ENCODE measurements at regions not wholly inside any gene's neighbourhood (a gene's known extent, or its start where the extent isn't known, plus 50 kb on each side); places are given as distances from the start of the nearest gene placed in this dataset.

GRCh38 chr15:26243382-26243781, 380.3 kb upstream of the ATP10A start:
- no peak for DNase-seq
- no peaks in the 10 kb centered on the region for H3K36me3 ChIP-seq (ENCODE audit: low read depth)
- no peaks in the 10 kb centered on the region for H3K4me1 ChIP-seq (replicated peaks; ENCODE audit: insufficient read depth)
- H3F3A ChIP-seq (ENCODE audit: insufficient read depth, low read depth): no peaks in the 10 kb centered on the region
- H3K79me2 ChIP-seq (ENCODE audit: low read depth): no peaks in the 10 kb centered on the region
- H2AFZ ChIP-seq: no peak overlapping the region
- BruUV-seq (replicated peaks): no TSS peak
- CTCF ChIA-PET: no interaction called here
- POLR2A ChIA-PET (ENCODE audit: unreplicated experiment): no interaction called here
- no peaks in the 10 kb centered on the region for H4K20me1 ChIP-seq (ENCODE audit: insufficient read depth)
- no peak overlapping the region for H3K27ac ChIP-seq
- no peak overlapping the region for H3K4me2 ChIP-seq
- no peak overlapping the region for H3K4me3 ChIP-seq
- no peaks in the 10 kb centered on the region; the same call in 1 of the 2 replicates for H3K27me3 ChIP-seq (ENCODE audit: insufficient read depth, low read depth)
- TF ChIP-seq CTCF (conservative IDR thresholded peaks at IDR 0.05) (no peak), EZH2 (IDR thresholded peaks at IDR 0.05; ENCODE audit: low read depth) (no peak)
- intact Hi-C loops (cut with micrococcal nuclease; ENCODE audit: unreplicated experiment): no loop called here
- no peaks in the 10 kb centered on the region; the same call in 1 of the 2 replicates for H3K9me2 ChIP-seq (ENCODE audit: insufficient read depth)
- H3K9me3 ChIP-seq (ENCODE audit: insufficient read depth, low read depth): no peaks in the 10 kb centered on the region

GRCh38 chr15:26242565-26243071, 379.5 kb upstream of the ATP10A start:
- no peaks in the 10 kb centered on the region for H3K9me3 ChIP-seq (ENCODE audit: insufficient read depth, low read depth)

GRCh38 chr15:26235864-26236263, 372.7 kb upstream of the ATP10A start:
- TF ChIP-seq EZH2 (IDR thresholded peaks at IDR 0.05; ENCODE audit: low read depth): no peak
- no peak for TF ChIP-seq CTCF (conservative IDR thresholded peaks at IDR 0.05)

More at GRCh38 chr15:26242565-26243071, 379.5 kb upstream of the ATP10A start:
- no peak for TF ChIP-seq EZH2 (IDR thresholded peaks at IDR 0.05; ENCODE audit: low read depth)
- no peak for TF ChIP-seq CTCF (conservative IDR thresholded peaks at IDR 0.05)
- H4K20me1 ChIP-seq (ENCODE audit: insufficient read depth): no peaks in the 10 kb centered on the region
- ChIA-PET POLR2A (ENCODE audit: unreplicated experiment) (no interaction called here), CTCF (no interaction called here)
- H3K4me3 ChIP-seq: no peak overlapping the region
- H3K4me1 ChIP-seq (replicated peaks; ENCODE audit: insufficient read depth): no peaks in the 10 kb centered on the region
- H3F3A ChIP-seq (ENCODE audit: insufficient read depth, low read depth): no peaks in the 10 kb centered on the region
- no peak overlapping the region for H3K27ac ChIP-seq
- no peaks in the 10 kb centered on the region for H3K9me2 ChIP-seq (ENCODE audit: insufficient read depth)
- no peaks in the 10 kb centered on the region for H3K79me2 ChIP-seq (ENCODE audit: low read depth)
- no peaks in the 10 kb centered on the region for H3K36me3 ChIP-seq (ENCODE audit: low read depth)
- H3K27me3 ChIP-seq (ENCODE audit: insufficient read depth, low read depth): no peaks in the 10 kb centered on the region; the same call in 1 of the 2 replicates
- DNase-seq: no peak
- BruUV-seq (replicated peaks): no TSS peak
- intact Hi-C loops (cut with micrococcal nuclease; ENCODE audit: unreplicated experiment): no loop called here
- H3K4me2 ChIP-seq: no peak overlapping the region
- H2AFZ ChIP-seq: no peak overlapping the region

More at GRCh38 chr15:26235864-26236263, 372.7 kb upstream of the ATP10A start:
- H3K9me2 ChIP-seq (ENCODE audit: insufficient read depth): no peaks in the 10 kb centered on the region
- no peak overlapping the region for H2AFZ ChIP-seq
- no peaks in the 10 kb centered on the region for H3K27me3 ChIP-seq (ENCODE audit: insufficient read depth, low read depth)
- H3K9me3 ChIP-seq (ENCODE audit: insufficient read depth, low read depth): no peaks in the 10 kb centered on the region
- no peak overlapping the region for H3K4me2 ChIP-seq
- CTCF ChIA-PET: no interaction called here
- no peaks in the 10 kb centered on the region for H3K79me2 ChIP-seq (ENCODE audit: low read depth)
- H4K20me1 ChIP-seq (ENCODE audit: insufficient read depth): no peaks in the 10 kb centered on the region
- intact Hi-C loops (cut with micrococcal nuclease; ENCODE audit: unreplicated experiment): no loop called here
- no TSS peak for BruUV-seq (replicated peaks)
- no peaks in the 10 kb centered on the region for H3K36me3 ChIP-seq (ENCODE audit: low read depth)
- H3F3A ChIP-seq (ENCODE audit: insufficient read depth, low read depth): no peaks in the 10 kb centered on the region
- no peak overlapping the region for H3K4me3 ChIP-seq
- H3K27ac ChIP-seq: no peak overlapping the region
- no peaks in the 10 kb centered on the region for H3K4me1 ChIP-seq (replicated peaks; ENCODE audit: insufficient read depth)
- DNase-seq: no peak
- POLR2A ChIA-PET (ENCODE audit: unreplicated experiment): no interaction called here

Data from PC-9 (cell line).